ENCODE measurements at regions not wholly inside any gene's neighbourhood (a gene's known extent, or its start where the extent isn't known, plus 50 kb on each side); places are given as distances from the start of the nearest gene placed in this dataset.

DNA sequence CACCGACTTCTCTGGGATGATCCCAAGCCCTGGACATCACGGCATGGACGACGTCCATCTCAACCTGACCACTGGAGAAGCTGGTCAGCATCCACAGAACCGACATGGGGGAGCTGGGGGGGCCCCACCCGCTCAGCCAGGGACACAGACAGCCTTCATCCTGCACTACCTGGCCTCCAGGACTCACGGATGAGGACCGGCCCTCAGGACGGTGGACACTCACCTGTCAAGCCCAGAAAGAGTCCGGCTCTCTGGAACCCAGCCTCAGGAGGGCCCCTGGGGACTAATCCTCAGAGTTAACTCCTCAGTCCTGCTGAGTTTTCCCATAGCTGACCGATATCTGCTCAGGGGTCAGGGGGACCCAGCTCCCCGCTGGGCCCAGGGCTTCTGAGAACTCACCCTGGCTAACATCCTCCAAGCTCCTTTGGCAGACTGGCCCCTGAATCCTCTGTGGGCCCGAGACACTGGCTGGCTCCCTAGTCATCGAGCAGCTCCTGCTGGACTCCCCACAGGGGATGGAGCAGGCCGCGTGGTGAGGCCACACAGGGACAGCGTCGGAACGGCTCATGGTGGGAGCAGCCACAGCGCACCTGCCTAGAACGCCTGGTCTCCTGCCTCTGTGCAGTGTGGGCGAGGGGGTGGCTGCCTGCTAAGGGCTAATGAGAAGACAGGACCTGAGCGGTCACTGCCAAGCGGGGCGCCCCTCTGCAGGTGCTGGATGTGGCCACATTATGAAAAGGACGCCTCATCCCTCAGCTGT, 649.2 kb downstream of the BRD1 start:
- TF ChIP-seq, protein P1, sequence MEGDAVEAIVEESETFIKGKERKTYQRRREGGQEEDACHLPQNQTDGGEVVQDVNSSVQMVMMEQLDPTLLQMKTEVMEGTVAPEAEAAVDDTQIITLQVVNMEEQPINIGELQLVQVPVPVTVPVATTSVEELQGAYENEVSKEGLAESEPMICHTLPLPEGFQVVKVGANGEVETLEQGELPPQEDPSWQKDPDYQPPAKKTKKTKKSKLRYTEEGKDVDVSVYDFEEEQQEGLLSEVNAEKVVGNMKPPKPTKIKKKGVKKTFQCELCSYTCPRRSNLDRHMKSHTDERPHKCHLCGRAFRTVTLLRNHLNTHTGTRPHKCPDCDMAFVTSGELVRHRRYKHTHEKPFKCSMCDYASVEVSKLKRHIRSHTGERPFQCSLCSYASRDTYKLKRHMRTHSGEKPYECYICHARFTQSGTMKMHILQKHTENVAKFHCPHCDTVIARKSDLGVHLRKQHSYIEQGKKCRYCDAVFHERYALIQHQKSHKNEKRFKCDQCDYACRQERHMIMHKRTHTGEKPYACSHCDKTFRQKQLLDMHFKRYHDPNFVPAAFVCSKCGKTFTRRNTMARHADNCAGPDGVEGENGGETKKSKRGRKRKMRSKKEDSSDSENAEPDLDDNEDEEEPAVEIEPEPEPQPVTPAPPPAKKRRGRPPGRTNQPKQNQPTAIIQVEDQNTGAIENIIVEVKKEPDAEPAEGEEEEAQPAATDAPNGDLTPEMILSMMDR (conservative IDR thresholded peaks at IDR 0.05; ENCODE audit: low read length) = no peak
- TF ChIP-seq EZH2phosphoT487 (IDR thresholded peaks at IDR 0.05; ENCODE audit: borderline replicate concordance) = no peak
